Fibroblast of pulmonary artery (primary cell): ENCODE measurements at regions not wholly inside any gene's neighbourhood (a gene's known extent, or its start where the extent isn't known, plus 50 kb on each side); places are given as distances from the start of the nearest gene placed in this dataset.

Experiments
- DNase-seq: peaks from one replicate; pipeline ENCODE4 v3.0.0-alpha.2; 2010; ENCODE audit warnings: low read depth
- H3K4me3 ChIP-seq: replicated peaks from 2 replicates; pipeline ENCODE4 v1.5.1; 2011; ENCODE audit warnings: low read depth, mild to moderate bottlenecking, control low read depth, low read length, moderate library complexity
- CTCF ChIP-seq: IDR thresholded peaks from 2 replicates; pipeline ENCODE4 v1.5.1; 2011; ENCODE audit warnings: mild to moderate bottlenecking, control low read depth, low read length, inconsistent platforms; ENCODE audit errors: missing control alignments

- TF ChIP-seq CTCF, result no peak
- no peak for DNase-seq
- H3K4me3 ChIP-seq, result no peak overlapping the region
Observed at GRCh38 chr20:9940329-9940728, 94.5 kb upstream of the ANKEF1 start.

- H3K4me3 ChIP-seq, result no peak overlapping the region
- no peak for DNase-seq
- no peak for TF ChIP-seq CTCF
Observed at GRCh38 chr20:9939231-9939630, 95.6 kb upstream of the ANKEF1 start.

- no peak for DNase-seq
- no peak overlapping the region for H3K4me3 ChIP-seq
- no peak for TF ChIP-seq CTCF
Observed at GRCh38 chr20:9935285-9935684, 96.4 kb upstream of the PAK5 start.

GRCh38 chr20:9930142-9930541, 91.3 kb upstream of the PAK5 start:
- no peak overlapping the region for H3K4me3 ChIP-seq
- no peak for DNase-seq
- TF ChIP-seq CTCF, result no peak

GRCh38 chr20:9928955-9929354, 90.1 kb upstream of the PAK5 start:
- no peak for DNase-seq
- no peak overlapping the region for H3K4me3 ChIP-seq
- TF ChIP-seq CTCF, result no peak

GRCh38 chr20:9928281-9928737, 89.4 kb upstream of the PAK5 start:
- no peak for DNase-seq
- no peak for TF ChIP-seq CTCF
- no peak overlapping the region for H3K4me3 ChIP-seq

- DNase-seq, result no peak
- no peak for TF ChIP-seq CTCF
- H3K4me3 ChIP-seq, result no peak overlapping the region
Observed at GRCh38 chr20:9927224-9927623, 88.3 kb upstream of the PAK5 start.
